Left colon (tissue), 2 donors: ENCODE measurements at regions not wholly inside any gene's neighbourhood (a gene's known extent, or its start where the extent isn't known, plus 50 kb on each side); places are given as distances from the start of the nearest gene placed in this dataset.
"Not testable (repeated sequence)": the region's sequence is repeated elsewhere in the genome, so short reads cannot be mapped to it uniquely, and the experiment has no call there.

Experiments used
- ATAC-seq: fragments of 200-7000 bp; cut with Tn5 transposase; one replicate; pipeline ENCODE4 v1.9.1; 2020; ENCODE audit warnings: mild to moderate bottlenecking, moderate library complexity
- DNase-seq, 2 donors: peaks; one replicate each; pipeline ENCODE4 v3.0.0-alpha.2; 2020
- intact Hi-C, 2 donors: fragments of 100-400 bp; cut with DNase I in 1 of 2; cut with micrococcal nuclease in 1 of 2; formaldehyde crosslinking; loops; one replicate each; pipeline versions ENCODE4 v1.11.2 to v1.14.0; 2022; cut with DNase I, micrococcal nuclease
- donor health status: DM: no; HTN: no; CAD: no.
- donor health status: DM: yes; HTN: yes; CAD: no.

GRCh38 chr22:10777733-10778132 lies 4750.3 kb upstream of the OR11H1 start:
- DNase-seq, ATAC-seq, intact Hi-C loops: not testable (repeated sequence)

GRCh38 chr22:10778296-10778814 lies 4749.6 kb upstream of the OR11H1 start:
- intact Hi-C loops: no loop called here
- ATAC-seq: no peak

GRCh38 chr22:10779200-10779599 lies 4748.8 kb upstream of the OR11H1 start:
- intact Hi-C loops, ATAC-seq: not testable (repeated sequence)

More at GRCh38 chr22:10778296-10778814, 4749.6 kb upstream of the OR11H1 start:
- no peak for DNase-seq

GRCh38 chr22:10780281-10780680 lies 4747.7 kb upstream of the OR11H1 start:
- ATAC-seq (no peak), DNase-seq (no peak)
- intact Hi-C loops: no loop called here

More at GRCh38 chr22:10779200-10779599, 4748.8 kb upstream of the OR11H1 start:
- not testable (repeated sequence) for DNase-seq

GRCh38 chr22:10781571-10782403 lies 4746.2 kb upstream of the OR11H1 start:
- intact Hi-C loops: no loop called here
- no peak for DNase-seq
- no peak for ATAC-seq
